Glutamatergic neuron (in vitro differentiated cells): ENCODE measurements at regions not wholly inside any gene's neighbourhood (a gene's known extent, or its start where the extent isn't known, plus 50 kb on each side); places are given as distances from the start of the nearest gene placed in this dataset.

Experiments
- DNase-seq: peaks from one replicate; pipeline ENCODE4 v3.0.0; 2022
- H3K27ac Mint-ChIP-seq: one replicate; pipeline ENCODE4 v1.8.0; 2020; ENCODE audit warnings: mild to moderate bottlenecking, mixed read lengths, inconsistent platforms; ENCODE audit not compliant: unreplicated experiment
- H3K27me3 Mint-ChIP-seq: one replicate; pipeline ENCODE4 v1.8.0; 2020; ENCODE audit warnings: mild to moderate bottlenecking, moderate library complexity, mixed read lengths, inconsistent platforms; ENCODE audit not compliant: unreplicated experiment
- H3K36me3 Mint-ChIP-seq: one replicate; pipeline ENCODE4 v1.8.0; 2020; ENCODE audit warnings: mild to moderate bottlenecking, mixed read lengths, inconsistent platforms; ENCODE audit not compliant: unreplicated experiment
- H3K4me1 Mint-ChIP-seq: one replicate; pipeline ENCODE4 v1.8.0; 2020; ENCODE audit warnings: mild to moderate bottlenecking, low read depth, mixed read lengths, inconsistent platforms; ENCODE audit not compliant: unreplicated experiment
- H3K4me3 Mint-ChIP-seq: one replicate; pipeline ENCODE4 v1.8.0; 2020; ENCODE audit warnings: mild to moderate bottlenecking, mixed read lengths, inconsistent platforms; ENCODE audit not compliant: unreplicated experiment
- H3K9me3 Mint-ChIP-seq: one replicate; pipeline ENCODE4 v1.8.0; 2020; ENCODE audit warnings: mild to moderate bottlenecking, moderate library complexity, mixed read lengths, inconsistent platforms; ENCODE audit not compliant: unreplicated experiment
- CTCF ChIP-seq: fragments of 200-600 bp; sonication (generic); IDR thresholded peaks from one replicate; pipeline ENCODE4 v1.5.0; 2021; ENCODE audit not compliant: partially characterized antibody, unreplicated experiment

DNA sequence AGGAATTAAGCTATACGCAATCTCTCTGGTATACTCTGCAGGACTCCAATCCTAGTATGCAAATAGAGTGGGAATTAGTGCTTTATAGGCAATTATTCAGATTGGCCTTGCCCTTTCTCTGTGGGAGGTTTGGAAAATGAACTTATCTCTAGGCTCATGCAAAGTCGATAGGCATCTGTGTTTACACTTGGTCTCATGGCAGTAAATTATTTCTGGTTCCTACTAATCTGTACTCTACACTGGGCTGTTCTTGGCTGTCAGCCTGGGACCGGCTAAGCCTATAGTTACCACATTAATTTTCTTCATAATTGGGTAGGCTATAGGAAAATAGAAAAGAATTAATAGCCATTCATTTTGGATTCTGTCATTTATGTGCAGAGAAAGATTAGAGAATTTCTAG is 544.6 kb downstream of the AMY1C start:
- Mint-ChIP-seq H3K4me1 (no peaks in the 10 kb centered on the region), H3K36me3 (no peaks in the 10 kb centered on the region), H3K27ac (no peak overlapping the region), H3K9me3 (no peaks in the 10 kb centered on the region), H3K27me3 (no peaks in the 10 kb centered on the region), H3K4me3 (no peak overlapping the region)
- no peak for TF ChIP-seq CTCF
- DNase-seq: no peak

DNA sequence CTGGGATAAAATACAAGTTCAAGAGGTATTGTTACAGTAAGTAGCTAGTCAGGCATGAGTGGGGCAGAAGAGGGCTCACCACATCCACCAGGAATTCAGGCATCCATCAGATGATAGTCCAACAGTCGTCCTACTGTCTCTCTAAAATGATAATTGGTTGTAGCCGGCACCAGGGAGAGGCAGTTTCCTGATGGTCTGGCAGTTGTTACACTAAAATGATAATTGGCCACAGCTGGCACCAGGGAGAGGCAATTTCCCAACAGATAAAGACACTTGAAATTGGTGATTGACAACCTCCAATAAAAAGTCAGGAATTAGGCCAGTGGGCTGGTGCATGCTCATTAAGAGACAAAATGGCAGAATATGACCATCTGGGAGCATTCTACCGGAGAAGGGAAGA is 545.8 kb downstream of the AMY1C start:
- H3K27ac Mint-ChIP-seq: no peak overlapping the region
- H3K36me3 Mint-ChIP-seq: no peaks in the 10 kb centered on the region
- no peaks in the 10 kb centered on the region for H3K27me3 Mint-ChIP-seq
- DNase-seq: no peak
- no peak overlapping the region for H3K4me3 Mint-ChIP-seq
- no peak for TF ChIP-seq CTCF
- H3K9me3 Mint-ChIP-seq: no peaks in the 10 kb centered on the region
- H3K4me1 Mint-ChIP-seq: no peaks in the 10 kb centered on the region

GRCh38 chr1:104309673-104310072 is 560.0 kb downstream of the AMY1C start:
- Mint-ChIP-seq H3K27ac (no peak overlapping the region), H3K9me3 (no peaks in the 10 kb centered on the region), H3K27me3 (no peaks in the 10 kb centered on the region), H3K36me3 (no peaks in the 10 kb centered on the region), H3K4me3 (no peak overlapping the region), H3K4me1 (no peaks in the 10 kb centered on the region)
- no peak for DNase-seq
- TF ChIP-seq CTCF: no peak

GRCh38 chr1:104315823-104316222 is 566.1 kb downstream of the AMY1C start:
- DNase-seq: no peak
- Mint-ChIP-seq H3K27me3 (no peaks in the 10 kb centered on the region), H3K4me1 (no peaks in the 10 kb centered on the region), H3K27ac (no peak overlapping the region), H3K9me3 (no peaks in the 10 kb centered on the region), H3K4me3 (no peak overlapping the region), H3K36me3 (no peaks in the 10 kb centered on the region)
- TF ChIP-seq CTCF: no peak

DNA sequence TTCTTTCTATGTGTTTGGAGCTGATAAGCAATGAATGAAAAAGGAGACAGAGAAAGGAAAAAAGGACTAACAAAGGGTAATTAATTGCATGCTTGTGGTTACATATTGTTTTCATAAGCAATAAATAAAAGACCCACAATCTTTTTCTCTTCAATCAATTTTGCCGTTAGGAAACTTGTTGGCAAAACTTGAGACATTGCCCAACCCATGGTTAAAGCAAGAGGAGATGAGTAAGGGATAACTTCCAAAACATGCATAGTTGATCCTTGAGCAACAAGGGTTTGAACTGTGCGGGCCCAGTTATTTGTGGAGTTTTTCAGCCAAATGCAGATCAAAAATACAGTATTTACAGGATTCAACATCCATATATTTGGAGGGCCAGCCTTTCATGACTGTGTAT is 572.4 kb downstream of the AMY1C start:
- H3K36me3 Mint-ChIP-seq: no peaks in the 10 kb centered on the region
- no peak overlapping the region for H3K27ac Mint-ChIP-seq
- no peak for TF ChIP-seq CTCF
- H3K9me3 Mint-ChIP-seq: no peaks in the 10 kb centered on the region
- DNase-seq: no peak
- H3K4me1 Mint-ChIP-seq: no peaks in the 10 kb centered on the region
- H3K27me3 Mint-ChIP-seq: no peaks in the 10 kb centered on the region
- no peak overlapping the region for H3K4me3 Mint-ChIP-seq
